ENCODE measurements at regions not wholly inside any gene's neighbourhood (a gene's known extent, or its start where the extent isn't known, plus 50 kb on each side); places are given as distances from the start of the nearest gene placed in this dataset.

DNA sequence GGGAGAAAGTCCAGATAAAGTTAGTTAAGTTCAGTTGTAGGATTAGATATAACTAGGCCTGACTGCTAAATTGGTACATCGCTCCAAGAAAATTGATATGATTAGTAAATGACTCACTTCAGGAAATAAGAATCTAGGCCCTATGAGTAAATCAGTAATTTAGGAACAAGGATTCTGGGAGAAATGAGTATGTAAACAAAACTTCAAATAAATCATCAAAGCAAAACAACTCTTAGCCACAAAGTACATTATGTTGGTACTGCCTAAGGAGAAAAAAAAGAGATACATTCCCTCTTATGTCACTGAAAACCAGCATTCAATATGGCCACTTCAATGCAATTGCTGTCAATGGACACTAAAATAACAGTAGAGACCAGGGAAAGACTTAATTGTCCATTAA lies 529.1 kb downstream of the ZNF804A start:
- Mint-ChIP-seq H3K36me3 (ENCODE audit: insufficient read depth in 2 of 2) (peaks cover 0 to 1% of the 10 kb centered on the region in 2 donors), H3K4me1 (ENCODE audit: low read depth) (no peaks in the 10 kb centered on the region), H3K27ac (no peak overlapping the region), H3K27me3 (ENCODE audit: low read depth) (no peaks in the 10 kb centered on the region), H3K4me3 (no peak overlapping the region), H3K9me3 (peaks cover 4 to 5% of the 10 kb centered on the region in 2 donors)
- DNase-seq: no peak
- ATAC-seq (replicated peaks in 1 of 2): no peak

DNA sequence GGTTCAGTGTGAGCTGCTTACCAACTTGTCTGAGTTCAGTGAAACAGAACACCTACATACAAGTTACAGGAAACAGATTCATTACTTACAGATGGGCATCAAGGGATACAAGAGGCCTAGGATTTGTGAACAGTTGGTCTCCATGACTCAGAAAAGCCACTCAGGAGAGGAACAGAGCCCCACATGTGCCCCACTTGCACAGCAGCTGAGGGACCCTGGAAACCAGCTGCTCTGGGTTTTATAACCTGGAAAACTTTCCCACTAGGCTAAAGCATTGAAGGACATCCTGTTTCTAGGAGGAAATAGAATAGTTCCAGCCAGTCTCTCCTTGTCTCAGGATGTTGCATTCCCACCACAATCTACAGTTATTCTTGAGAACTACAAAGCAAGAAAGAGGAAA lies 530.0 kb downstream of the ZNF804A start:
- peaks cover 4 to 5% of the 10 kb centered on the region in 2 donors for H3K9me3 Mint-ChIP-seq
- no peak overlapping the region for H3K4me3 Mint-ChIP-seq
- DNase-seq: no peak
- H3K27ac Mint-ChIP-seq: no peak overlapping the region
- H3K36me3 Mint-ChIP-seq (ENCODE audit: insufficient read depth in 2 of 2): peaks cover 0 to 1% of the 10 kb centered on the region in 2 donors
- no peaks in the 10 kb centered on the region for H3K27me3 Mint-ChIP-seq (ENCODE audit: low read depth)
- ATAC-seq (replicated peaks in 1 of 2): no peak
- H3K4me1 Mint-ChIP-seq (ENCODE audit: low read depth): no peaks in the 10 kb centered on the region

DNA sequence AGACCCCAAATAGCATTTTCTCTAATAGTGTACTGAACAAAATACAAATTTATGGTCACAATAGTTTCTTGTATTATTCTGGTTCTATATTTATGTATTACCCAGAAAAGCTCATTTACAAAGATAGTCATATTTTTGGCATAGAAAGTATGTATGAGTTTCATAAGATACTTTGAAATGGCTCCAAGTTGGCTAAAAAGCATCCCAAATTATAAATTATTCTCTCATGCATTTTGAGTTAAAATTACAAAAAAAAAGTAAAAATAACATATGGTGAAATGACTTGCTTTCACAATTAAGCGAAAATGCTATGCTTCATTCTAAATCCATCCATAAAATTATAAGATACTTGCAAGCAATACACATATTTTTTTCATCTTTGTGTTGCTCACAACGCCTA lies 530.7 kb downstream of the ZNF804A start:
- Mint-ChIP-seq H3K36me3 (ENCODE audit: insufficient read depth in 2 of 2) (peaks cover 0 to 1% of the 10 kb centered on the region in 2 donors), H3K27ac (no peak overlapping the region), H3K4me3 (no peak overlapping the region), H3K4me1 (ENCODE audit: low read depth) (no peaks in the 10 kb centered on the region), H3K27me3 (ENCODE audit: low read depth) (no peaks in the 10 kb centered on the region), H3K9me3 (peaks cover 6 to 8% of the 10 kb centered on the region in 2 donors)
- ATAC-seq (replicated peaks in 1 of 2) (no peak), DNase-seq (no peak)

DNA sequence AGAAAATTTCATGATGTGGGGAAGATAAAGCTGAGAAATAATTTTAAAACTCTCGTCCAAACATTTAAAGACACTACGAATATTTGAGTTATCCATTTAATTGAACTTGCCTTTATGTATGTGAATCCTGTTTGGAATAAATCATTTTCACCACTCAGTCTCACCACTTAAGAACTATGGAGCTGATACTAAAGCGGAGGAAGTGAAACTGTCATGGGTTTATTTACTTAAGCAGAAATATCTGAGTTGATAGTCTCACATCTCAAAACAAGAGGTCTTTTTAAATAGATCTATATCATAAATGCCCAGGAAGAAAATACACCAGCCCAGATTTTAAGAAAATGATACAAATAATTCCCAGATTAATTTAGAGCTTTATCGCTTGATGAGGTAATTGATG lies 532.4 kb downstream of the ZNF804A start:
- H3K9me3 Mint-ChIP-seq: peaks cover 5 to 8% of the 10 kb centered on the region in 2 donors

GRCh38 chr2:185132501-185133041 lies 534.2 kb downstream of the ZNF804A start:
- Mint-ChIP-seq H3K27ac (no peak overlapping the region), H3K4me3 (no peak overlapping the region), H3K27me3 (ENCODE audit: low read depth) (no peaks in the 10 kb centered on the region), H3K4me1 (ENCODE audit: low read depth) (no peaks in the 10 kb centered on the region), H3K36me3 (ENCODE audit: insufficient read depth in 2 of 2) (peaks cover 0 to 1% of the 10 kb centered on the region in 2 donors), H3K9me3 (peaks cover 4 to 6% of the 10 kb centered on the region in 2 donors)
- no peak for ATAC-seq (replicated peaks in 1 of 2)
- DNase-seq: no peak

More for the DNA sequence above, 532.4 kb downstream of the ZNF804A start:
- no peaks in the 10 kb centered on the region for H3K27me3 Mint-ChIP-seq (ENCODE audit: low read depth)
- DNase-seq (no peak), ATAC-seq (replicated peaks in 1 of 2) (no peak)
- peaks cover 0 to 1% of the 10 kb centered on the region in 2 donors for H3K36me3 Mint-ChIP-seq (ENCODE audit: insufficient read depth in 2 of 2)
- no peaks in the 10 kb centered on the region for H3K4me1 Mint-ChIP-seq (ENCODE audit: low read depth)
- no peak overlapping the region for H3K27ac Mint-ChIP-seq
- no peak overlapping the region for H3K4me3 Mint-ChIP-seq

GRCh38 chr2:185137700-185138099 lies 539.4 kb downstream of the ZNF804A start:
- Mint-ChIP-seq H3K4me3 (no peak overlapping the region), H3K27me3 (ENCODE audit: low read depth) (no peaks in the 10 kb centered on the region), H3K27ac (no peak overlapping the region)

GRCh38 chr2:185142677-185143076 lies 544.3 kb downstream of the ZNF804A start:
- H3K4me3 Mint-ChIP-seq: no peak overlapping the region
- no peaks in the 10 kb centered on the region for H3K27me3 Mint-ChIP-seq (ENCODE audit: low read depth)
- H3K4me1 Mint-ChIP-seq (ENCODE audit: low read depth): no peaks in the 10 kb centered on the region
- peaks cover 4 to 5% of the 10 kb centered on the region in 2 donors for H3K9me3 Mint-ChIP-seq
- ATAC-seq (replicated peaks in 1 of 2) (no peak), DNase-seq (no peak)
- H3K27ac Mint-ChIP-seq: no peak overlapping the region
- H3K36me3 Mint-ChIP-seq (ENCODE audit: insufficient read depth in 2 of 2): no peaks in the 10 kb centered on the region

More at GRCh38 chr2:185137700-185138099, 539.4 kb downstream of the ZNF804A start:
- H3K36me3 Mint-ChIP-seq (ENCODE audit: insufficient read depth in 2 of 2): no peaks in the 10 kb centered on the region
- DNase-seq (no peak), ATAC-seq (replicated peaks in 1 of 2) (no peak)
- H3K9me3 Mint-ChIP-seq: peaks cover 6 to 7% of the 10 kb centered on the region in 2 donors
- H3K4me1 Mint-ChIP-seq (ENCODE audit: low read depth): no peaks in the 10 kb centered on the region

- H3K9me3 Mint-ChIP-seq: peaks cover 5 to 6% of the 10 kb centered on the region in 2 donors
- H3K27ac Mint-ChIP-seq: no peak overlapping the region
- ATAC-seq (replicated peaks in 1 of 2): no peak
- H3K36me3 Mint-ChIP-seq (ENCODE audit: insufficient read depth in 2 of 2): no peaks in the 10 kb centered on the region
- DNase-seq: no peak
- H3K4me1 Mint-ChIP-seq (ENCODE audit: low read depth): no peaks in the 10 kb centered on the region
- H3K27me3 Mint-ChIP-seq (ENCODE audit: low read depth): no peaks in the 10 kb centered on the region
- H3K4me3 Mint-ChIP-seq: no peak overlapping the region
These were observed 546.0 kb downstream of the ZNF804A start for GRCh38 chr2:185144159-185144919.

DNA sequence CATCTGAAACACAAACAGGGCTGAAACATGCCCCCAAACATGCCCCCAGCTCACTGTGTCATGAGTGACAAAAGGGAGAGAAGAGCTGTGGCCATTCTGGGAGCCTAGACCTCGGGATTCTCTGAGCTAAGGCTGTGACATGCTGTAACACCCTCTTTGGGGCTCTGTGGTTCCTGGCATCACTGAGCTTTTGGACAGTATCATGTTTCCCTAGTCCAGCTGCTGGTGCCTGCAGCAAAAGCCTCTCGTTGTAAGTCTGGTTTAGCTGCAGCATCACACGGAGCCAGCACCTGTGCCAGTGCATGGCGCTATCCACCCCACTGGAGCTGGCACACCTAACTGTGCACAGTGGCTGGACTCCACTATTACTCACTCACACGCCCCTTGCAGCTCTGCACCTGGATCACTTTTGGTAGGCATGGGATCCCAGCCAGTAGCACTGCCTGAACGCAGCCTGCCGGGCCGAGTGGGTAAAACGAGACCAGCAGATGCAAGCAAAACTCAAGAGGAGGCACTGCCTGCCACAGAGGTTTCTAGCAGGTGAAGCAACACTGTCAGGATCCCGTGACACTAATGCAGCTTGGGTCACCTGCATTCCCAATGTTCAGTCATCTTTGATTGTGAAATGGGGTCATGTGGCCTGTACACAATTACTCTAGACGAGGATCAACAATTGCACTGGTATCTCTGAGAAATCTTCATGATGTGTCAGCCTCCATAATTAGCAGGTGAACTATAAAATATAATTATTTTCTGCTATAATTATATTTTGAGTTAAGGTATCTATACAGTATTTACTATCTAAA lies 547.2 kb downstream of the ZNF804A start:
- H3K36me3 Mint-ChIP-seq (ENCODE audit: insufficient read depth in 2 of 2): no peaks in the 10 kb centered on the region

GRCh38 chr2:185147361-185147760 lies 549.0 kb downstream of the ZNF804A start:
- DNase-seq: no peak
- H3K9me3 Mint-ChIP-seq: peaks cover 0 to 6% of the 10 kb centered on the region in 2 donors
- no peak for ATAC-seq (replicated peaks in 1 of 2)
- H3K4me1 Mint-ChIP-seq (ENCODE audit: low read depth): no peaks in the 10 kb centered on the region
- H3K27ac Mint-ChIP-seq: no peak overlapping the region
- H3K4me3 Mint-ChIP-seq: no peak overlapping the region
- H3K36me3 Mint-ChIP-seq (ENCODE audit: insufficient read depth in 2 of 2): no peaks in the 10 kb centered on the region
- no peaks in the 10 kb centered on the region for H3K27me3 Mint-ChIP-seq (ENCODE audit: low read depth)

More for the DNA sequence above, 547.2 kb downstream of the ZNF804A start:
- no peak for DNase-seq
- Mint-ChIP-seq H3K27me3 (ENCODE audit: low read depth) (no peaks in the 10 kb centered on the region), H3K27ac (no peak overlapping the region), H3K9me3 (peaks cover 3 to 4% of the 10 kb centered on the region in 2 donors), H3K4me1 (ENCODE audit: low read depth) (no peaks in the 10 kb centered on the region), H3K4me3 (no peak overlapping the region)
- no peak for ATAC-seq (replicated peaks in 1 of 2)

DNA sequence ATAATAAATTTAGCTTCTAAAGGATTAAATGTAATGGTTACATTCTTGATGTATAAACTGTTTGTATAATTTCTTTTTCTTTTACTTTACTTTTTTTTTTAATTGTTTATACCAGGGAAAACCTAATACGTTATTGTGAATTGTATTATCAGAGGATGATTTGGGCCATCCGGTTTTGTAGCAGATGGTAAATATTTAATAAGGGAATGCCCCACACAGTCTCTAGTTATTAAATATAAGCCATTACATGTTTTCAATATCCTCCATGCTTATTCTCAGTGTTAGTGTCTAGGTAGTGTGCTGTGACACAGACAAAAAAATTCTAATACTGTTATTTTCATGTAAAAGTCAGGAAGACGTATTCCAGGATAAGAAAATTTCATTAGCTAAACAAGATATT lies 553.9 kb downstream of the ZNF804A start:
- Mint-ChIP-seq H3K9me3 (peaks cover 2 to 6% of the 10 kb centered on the region in 2 donors), H3K36me3 (ENCODE audit: insufficient read depth in 2 of 2) (no peaks in the 10 kb centered on the region), H3K4me3 (no peak overlapping the region), H3K4me1 (ENCODE audit: low read depth) (no peaks in the 10 kb centered on the region), H3K27me3 (ENCODE audit: low read depth) (no peaks in the 10 kb centered on the region), H3K27ac (no peak overlapping the region)
- ATAC-seq (replicated peaks in 1 of 2): no peak
- no peak for DNase-seq

- H3K36me3 Mint-ChIP-seq (ENCODE audit: insufficient read depth in 2 of 2): no peaks in the 10 kb centered on the region
- no peaks in the 10 kb centered on the region for H3K4me1 Mint-ChIP-seq (ENCODE audit: low read depth)
- H3K4me3 Mint-ChIP-seq: no peak overlapping the region
- ATAC-seq (replicated peaks in 1 of 2) (no peak), DNase-seq (no peak)
- peaks cover 0 to 3% of the 10 kb centered on the region in 2 donors for H3K9me3 Mint-ChIP-seq
- no peak overlapping the region for H3K27ac Mint-ChIP-seq
- H3K27me3 Mint-ChIP-seq (ENCODE audit: low read depth): no peaks in the 10 kb centered on the region
These were observed 563.4 kb downstream of the ZNF804A start for GRCh38 chr2:185161701-185162100.

- Mint-ChIP-seq H3K4me3 (no peak overlapping the region), H3K4me1 (ENCODE audit: low read depth) (no peaks in the 10 kb centered on the region), H3K36me3 (ENCODE audit: insufficient read depth in 2 of 2) (no peaks in the 10 kb centered on the region), H3K27ac (no peak overlapping the region), H3K9me3 (no peaks in the 10 kb centered on the region), H3K27me3 (ENCODE audit: low read depth) (no peaks in the 10 kb centered on the region)
- DNase-seq: no peak
- no peak for ATAC-seq (replicated peaks in 1 of 2)
These were observed 564.3 kb upstream of the FSIP2 start for GRCh38 chr2:185174353-185174752.
